ACC112 (cell line): ENCODE measurements at regions not wholly inside any gene's neighbourhood (a gene's known extent, or its start where the extent isn't known, plus 50 kb on each side); places are given as distances from the start of the nearest gene placed in this dataset.

Experiments used
- H2AFZ ChIP-seq: fragments of 200-600 bp; sonication (generic); one replicate; pipeline ENCODE4 v1.6.0; 2017; ENCODE audit warnings: antibody characterized with exemption, low read length; ENCODE audit not compliant: unreplicated experiment
- H3K27ac ChIP-seq: fragments of 200-600 bp; sonication (generic); 2 replicates; pipeline ENCODE4 v1.5.1; 2014; ENCODE audit warnings: low read depth, mild to moderate bottlenecking, antibody characterized with exemption, low read length, moderate library complexity
- H3K27me3 ChIP-seq: fragments of 200-600 bp; sonication (generic); 2 replicates; pipeline ENCODE4 v1.6.1; 2014; ENCODE audit warnings: mild to moderate bottlenecking, antibody characterized with exemption, low read length, moderate library complexity, mixed read lengths; ENCODE audit not compliant: insufficient read depth
- H3K36me3 ChIP-seq: fragments of 200-600 bp; sonication (generic); 2 replicates; pipeline ENCODE4 v1.6.1; 2016; ENCODE audit warnings: mild to moderate bottlenecking, antibody characterized with exemption, low read length, moderate library complexity, mixed read lengths; ENCODE audit not compliant: insufficient read depth
- H3K4me1 ChIP-seq: fragments of 200-600 bp; sonication (generic); one replicate; pipeline ENCODE4 v1.6.1; 2016; ENCODE audit warnings: low read length, mixed read lengths; ENCODE audit not compliant: insufficient read depth, unreplicated experiment, control insufficient read depth
- H3K4me3 ChIP-seq: fragments of 200-600 bp; sonication (generic); 2 replicates; pipeline ENCODE4 v1.5.1; 2014; ENCODE audit warnings: mild to moderate bottlenecking, low read depth, low read length
- H3K79me2 ChIP-seq: fragments of 200-600 bp; sonication (generic); one replicate; pipeline ENCODE4 v1.6.0; 2016; ENCODE audit warnings: low read length; ENCODE audit not compliant: control insufficient read depth, unreplicated experiment, insufficient read depth

GRCh38 chr2:208545403-208546042 lies 138.9 kb downstream of the PTH2R start:
- Histone ChIP-seq H3K36me3 (no peaks in the 10 kb centered on the region), H3K79me2 (no peaks in the 10 kb centered on the region), H3K27me3 (no peaks in the 10 kb centered on the region; the same call in 1 of the 2 replicates), H3K4me3 (no peak overlapping the region), H3K27ac (no peak overlapping the region), H3K4me1 (no peaks in the 10 kb centered on the region), H2AFZ (no peak overlapping the region)

GRCh38 chr2:208546107-208546506 lies 139.5 kb downstream of the PTH2R start:
- Histone ChIP-seq H3K79me2 (no peaks in the 10 kb centered on the region), H2AFZ (no peak overlapping the region), H3K4me3 (no peak overlapping the region), H3K27me3 (no peaks in the 10 kb centered on the region; the same call in 1 of the 2 replicates), H3K36me3 (no peaks in the 10 kb centered on the region), H3K4me1 (no peaks in the 10 kb centered on the region), H3K27ac (no peak overlapping the region)

DNA sequence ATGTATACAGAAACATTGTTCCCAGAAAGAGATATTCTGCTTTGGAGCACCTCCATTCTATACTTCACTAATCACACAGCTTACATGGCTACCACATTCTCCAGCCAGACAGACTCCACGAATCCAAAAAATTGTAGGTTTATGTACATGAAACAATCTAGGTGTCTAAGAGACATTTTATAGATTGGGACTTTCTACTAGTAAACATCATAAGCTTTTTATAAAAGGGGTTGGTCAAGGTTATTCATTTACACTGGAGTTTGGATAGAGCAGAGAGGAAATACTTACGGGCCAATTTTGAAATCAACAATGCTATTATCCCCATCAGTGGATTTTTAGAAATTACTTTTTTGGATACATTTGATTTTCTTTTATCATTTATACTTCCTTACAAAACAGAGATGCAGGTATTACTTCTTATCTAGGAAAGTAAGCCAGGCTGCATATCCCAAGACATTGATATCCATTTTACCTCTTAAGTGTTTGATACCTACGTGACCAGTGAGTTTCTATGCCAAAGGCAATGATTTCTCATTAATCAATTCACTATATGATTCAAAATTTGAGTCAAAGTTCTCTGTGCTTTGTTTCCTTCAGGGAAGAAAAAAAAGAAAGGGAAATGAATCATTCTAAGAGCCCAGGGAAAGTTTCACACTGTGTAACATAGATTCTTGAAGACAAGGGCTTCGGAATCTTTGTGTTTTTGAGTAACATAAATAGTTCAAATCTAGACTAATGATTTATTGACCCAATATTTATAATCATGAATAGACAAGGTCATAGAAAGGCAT lies 140.5 kb downstream of the PTH2R start:
- Histone ChIP-seq H3K4me1 (no peaks in the 10 kb centered on the region), H3K79me2 (no peaks in the 10 kb centered on the region), H3K27ac (no peak overlapping the region), H3K27me3 (no peaks in the 10 kb centered on the region), H3K36me3 (no peaks in the 10 kb centered on the region), H2AFZ (no peak overlapping the region), H3K4me3 (no peak overlapping the region)

GRCh38 chr2:208548700-208549099 lies 142.1 kb downstream of the PTH2R start:
- H3K27ac ChIP-seq, result no peak overlapping the region
- H3K36me3 ChIP-seq, result no peaks in the 10 kb centered on the region
- H3K79me2 ChIP-seq, result no peaks in the 10 kb centered on the region
- no peak overlapping the region for H3K4me3 ChIP-seq
- no peaks in the 10 kb centered on the region for H3K27me3 ChIP-seq
- H3K4me1 ChIP-seq, result no peaks in the 10 kb centered on the region
- no peak overlapping the region for H2AFZ ChIP-seq

GRCh38 chr2:208549546-208550158 lies 143.1 kb downstream of the PTH2R start:
- Histone ChIP-seq H3K4me1 (no peaks in the 10 kb centered on the region), H3K4me3 (no peak overlapping the region), H3K27me3 (no peaks in the 10 kb centered on the region), H3K36me3 (no peaks in the 10 kb centered on the region), H3K79me2 (no peaks in the 10 kb centered on the region), H2AFZ (no peak overlapping the region), H3K27ac (no peak overlapping the region)

DNA sequence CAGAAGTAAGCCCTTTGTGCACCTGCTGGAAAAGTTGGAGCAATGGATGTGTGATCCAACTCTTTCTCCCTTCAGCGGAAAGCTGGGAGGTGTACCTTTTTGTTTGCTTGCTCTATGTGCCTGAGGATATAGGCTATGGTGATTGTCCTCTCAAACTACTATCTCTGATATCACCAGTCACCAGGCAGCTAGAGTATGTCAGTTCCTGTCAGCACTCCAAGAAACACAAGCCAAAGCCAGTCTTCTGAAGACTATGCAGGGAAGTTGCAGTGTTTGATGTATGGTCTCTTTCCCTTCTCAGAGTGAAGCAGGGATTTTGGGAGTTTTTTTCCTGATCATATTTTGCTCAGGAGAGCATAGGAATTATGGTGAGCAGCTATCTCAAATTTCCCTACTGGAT lies 146.4 kb downstream of the PTH2R start:
- H3K4me3 ChIP-seq, result no peak overlapping the region
- no peaks in the 10 kb centered on the region for H3K4me1 ChIP-seq
- H3K27ac ChIP-seq, result no peak overlapping the region
- H3K36me3 ChIP-seq, result no peaks in the 10 kb centered on the region
- no peaks in the 10 kb centered on the region for H3K79me2 ChIP-seq
- H2AFZ ChIP-seq, result no peak overlapping the region
- no peaks in the 10 kb centered on the region for H3K27me3 ChIP-seq

DNA sequence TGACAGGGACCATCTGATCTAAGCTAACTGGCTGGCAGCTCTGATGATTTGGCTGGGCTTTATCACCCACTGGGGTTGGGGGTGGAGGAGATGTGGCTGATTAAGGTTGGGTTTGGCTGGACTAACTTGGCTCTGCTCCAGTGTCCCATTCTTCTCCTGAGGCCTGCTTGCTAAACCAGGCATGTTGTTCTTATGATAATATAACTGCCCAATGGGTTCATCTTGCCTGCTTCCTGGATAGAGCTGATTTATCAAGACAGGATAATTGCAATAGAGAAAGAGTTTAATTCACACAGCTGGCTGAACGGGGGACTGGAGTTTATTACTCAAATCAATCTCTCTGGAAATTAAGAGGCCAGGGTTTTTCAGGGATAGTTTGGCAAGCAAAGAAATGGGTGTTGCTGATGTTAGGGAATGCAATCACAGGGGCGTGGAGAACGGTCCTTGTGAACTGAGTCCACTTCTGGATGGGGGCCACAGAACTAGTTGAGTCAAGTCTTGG lies 150.4 kb downstream of the PTH2R start:
- no peaks in the 10 kb centered on the region for H3K4me1 ChIP-seq
- H2AFZ ChIP-seq, result no peak overlapping the region
- no peaks in the 10 kb centered on the region for H3K79me2 ChIP-seq
- no peak overlapping the region for H3K4me3 ChIP-seq
- no peaks in the 10 kb centered on the region for H3K27me3 ChIP-seq
- H3K36me3 ChIP-seq, result no peaks in the 10 kb centered on the region
- H3K27ac ChIP-seq, result no peak overlapping the region

DNA sequence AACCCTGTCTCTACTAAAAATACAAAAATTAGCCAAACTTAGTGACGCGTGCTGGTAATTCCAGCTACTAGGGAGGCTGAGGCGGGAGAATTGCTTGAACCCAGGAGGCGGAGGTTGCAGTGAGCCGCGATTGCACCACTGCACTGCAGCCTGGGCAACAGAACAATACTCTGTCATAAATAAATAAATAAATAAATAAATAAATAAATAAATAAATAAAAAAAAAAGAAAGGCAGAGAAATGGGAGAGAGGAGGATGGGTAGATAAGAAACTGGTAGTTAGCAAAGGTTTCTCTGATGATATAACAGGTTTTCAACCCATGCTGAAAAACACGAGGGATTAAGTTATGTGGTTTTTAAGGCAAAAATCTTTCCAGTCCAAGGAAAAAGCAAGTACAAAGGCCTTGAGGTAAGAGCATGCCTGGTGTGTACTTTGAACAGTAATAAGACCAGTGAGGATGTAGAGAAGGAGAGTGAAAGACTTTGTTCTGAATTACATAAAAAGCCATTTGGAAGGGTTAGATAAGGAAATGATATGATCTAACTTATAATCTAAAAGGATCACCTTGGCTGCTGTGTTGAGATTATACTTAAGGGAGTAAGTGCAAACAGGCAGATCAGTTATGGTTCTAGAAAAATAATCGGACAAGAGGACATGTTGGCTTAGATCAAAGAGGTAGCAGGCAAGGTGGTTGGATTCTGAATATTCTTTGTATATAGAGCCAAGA lies 159.3 kb downstream of the PTH2R start:
- H2AFZ ChIP-seq, result no peak overlapping the region
- no peak overlapping the region for H3K4me3 ChIP-seq

DNA sequence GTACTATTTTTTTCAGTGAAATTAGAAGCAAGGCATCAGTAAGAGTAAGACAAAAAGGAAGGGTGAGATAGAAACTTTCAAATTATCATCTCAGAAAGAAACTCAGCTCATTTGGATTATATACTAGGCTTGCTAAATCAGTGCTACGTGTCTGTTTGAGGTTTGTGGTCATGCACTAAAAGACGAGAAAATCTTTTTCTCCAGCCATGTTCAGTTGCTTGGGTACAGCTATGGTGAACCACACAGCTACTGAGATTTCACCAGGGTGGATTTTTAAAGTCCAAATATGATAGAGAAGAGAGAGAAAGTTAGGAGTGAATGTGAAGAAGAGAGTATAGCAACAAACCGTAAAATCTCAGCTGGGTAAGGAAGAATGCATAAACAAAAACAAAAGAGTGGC lies 161.6 kb downstream of the PTH2R start:
- Histone ChIP-seq H3K79me2 (no peaks in the 10 kb centered on the region), H3K36me3 (no peaks in the 10 kb centered on the region), H2AFZ (no peak overlapping the region), H3K27ac (no peak overlapping the region), H3K4me1 (no peaks in the 10 kb centered on the region), H3K27me3 (no peaks in the 10 kb centered on the region), H3K4me3 (no peak overlapping the region)

More for the DNA sequence above, 159.3 kb downstream of the PTH2R start:
- Histone ChIP-seq H3K4me1 (no peaks in the 10 kb centered on the region), H3K79me2 (no peaks in the 10 kb centered on the region), H3K36me3 (no peaks in the 10 kb centered on the region), H3K27me3 (no peaks in the 10 kb centered on the region), H3K27ac (no peak overlapping the region)

GRCh38 chr2:208570066-208570465 lies 163.5 kb downstream of the PTH2R start:
- Histone ChIP-seq H3K27me3 (no peaks in the 10 kb centered on the region), H3K36me3 (no peaks in the 10 kb centered on the region), H3K4me3 (no peak overlapping the region), H2AFZ (no peak overlapping the region), H3K79me2 (no peaks in the 10 kb centered on the region), H3K4me1 (no peaks in the 10 kb centered on the region), H3K27ac (no peak overlapping the region)
